Activated CD8-positive, alpha-beta T cell treated with anti-CD3 and anti-CD28 coated beads for 36 hours (primary cell): ENCODE measurements at regions not wholly inside any gene's neighbourhood (a gene's known extent, or its start where the extent isn't known, plus 50 kb on each side); places are given as distances from the start of the nearest gene placed in this dataset.
"Not testable (repeated sequence)": the region's sequence is repeated elsewhere in the genome, so short reads cannot be mapped to it uniquely, and the experiment has no call there.

Experiments used
- ATAC-seq: fragments of 200-7000 bp; cut with Tn5 transposase; one replicate; pipeline ENCODE4 v1.10.0; 2021; ENCODE audit warnings: mild to moderate bottlenecking, moderate library complexity
- CTCF ChIA-PET: fragments of 350-600 bp; sonication (Branson Sonifier 250); formaldehyde crosslinking; loops from one replicate; lab custom pipeline; 2021; ENCODE audit warnings: antibody characterized with exemption; lab: Charles Lee
- POLR2A ChIA-PET: fragments of 350-600 bp; sonication (Branson Sonifier 250); formaldehyde crosslinking; loops from one replicate; lab custom pipeline; 2021; ENCODE audit warnings: antibody characterized with exemption; lab: Charles Lee
- DNase-seq: peaks from one replicate; pipeline ENCODE4 v3.0.0-alpha.2; 2020
- H3K27ac Mint-ChIP-seq: one replicate; pipeline ENCODE4 v1.8.0; 2021; ENCODE audit warnings: mild to moderate bottlenecking, mixed read lengths
- H3K27me3 Mint-ChIP-seq: one replicate; pipeline ENCODE4 v1.8.0; 2021; ENCODE audit warnings: mixed read lengths
- H3K36me3 Mint-ChIP-seq: one replicate; pipeline ENCODE4 v1.8.0; 2021; ENCODE audit warnings: low read depth, mixed read lengths
- H3K4me1 Mint-ChIP-seq: one replicate; pipeline ENCODE4 v1.8.0; 2021; ENCODE audit warnings: low read depth, mixed read lengths
- H3K4me3 Mint-ChIP-seq: one replicate; pipeline ENCODE4 v1.8.0; 2021; ENCODE audit warnings: mild to moderate bottlenecking, moderate library complexity, mixed read lengths
- H3K9me3 Mint-ChIP-seq: one replicate; pipeline ENCODE4 v1.8.0; 2021; ENCODE audit warnings: mixed read lengths
- intact Hi-C: fragments of 100-400 bp; cut with micrococcal nuclease; formaldehyde crosslinking; loops from one replicate; pipeline ENCODE4 v1.10.0; 2022

- intact Hi-C loops, H3K36me3 Mint-ChIP-seq, H3K4me3 Mint-ChIP-seq, CTCF ChIA-PET, H3K4me1 Mint-ChIP-seq, DNase-seq, POLR2A ChIA-PET, H3K27me3 Mint-ChIP-seq, H3K9me3 Mint-ChIP-seq, H3K27ac Mint-ChIP-seq, ATAC-seq: not testable (repeated sequence)
These were observed 188.8 kb downstream of the LAT start for GRCh38 chr16:29173371-29174305.

- H3K27ac Mint-ChIP-seq, ATAC-seq, H3K9me3 Mint-ChIP-seq, H3K36me3 Mint-ChIP-seq, H3K27me3 Mint-ChIP-seq, intact Hi-C loops, POLR2A ChIA-PET, DNase-seq, H3K4me1 Mint-ChIP-seq, H3K4me3 Mint-ChIP-seq, CTCF ChIA-PET: not testable (repeated sequence)
These were observed 187.4 kb downstream of the LAT start for GRCh38 chr16:29172098-29172724.

GRCh38 chr16:29171296-29171695, 186.4 kb downstream of the LAT start:
- ATAC-seq, H3K27ac Mint-ChIP-seq, H3K36me3 Mint-ChIP-seq, DNase-seq, H3K27me3 Mint-ChIP-seq, POLR2A ChIA-PET, intact Hi-C loops, H3K4me1 Mint-ChIP-seq, H3K4me3 Mint-ChIP-seq, CTCF ChIA-PET, H3K9me3 Mint-ChIP-seq: not testable (repeated sequence)

GRCh38 chr16:29170393-29171119, 185.7 kb downstream of the LAT start:
- intact Hi-C loops, H3K4me1 Mint-ChIP-seq, POLR2A ChIA-PET, ATAC-seq, DNase-seq, H3K27me3 Mint-ChIP-seq, CTCF ChIA-PET, H3K27ac Mint-ChIP-seq, H3K36me3 Mint-ChIP-seq, H3K9me3 Mint-ChIP-seq, H3K4me3 Mint-ChIP-seq: not testable (repeated sequence)

- H3K9me3 Mint-ChIP-seq, H3K27me3 Mint-ChIP-seq, H3K36me3 Mint-ChIP-seq, ATAC-seq, H3K4me1 Mint-ChIP-seq, intact Hi-C loops, H3K27ac Mint-ChIP-seq, H3K4me3 Mint-ChIP-seq, CTCF ChIA-PET, DNase-seq: not testable (repeated sequence)
- POLR2A ChIA-PET, result interaction anchor here (0.6 kb wide), 1 partner anchor 307 kb away, joined by 3 read pairs; no protein-coding TSS in a partner anchor
These were observed 184.6 kb downstream of the LAT start for GRCh38 chr16:29169295-29169994.

GRCh38 chr16:29168515-29169259, 183.8 kb downstream of the LAT start:
- POLR2A ChIA-PET, result interaction anchor here (0.6 kb wide), 1 partner anchor 307 kb away, joined by 3 read pairs; no protein-coding TSS in a partner anchor
- H3K36me3 Mint-ChIP-seq, H3K4me3 Mint-ChIP-seq, H3K27ac Mint-ChIP-seq, CTCF ChIA-PET, H3K27me3 Mint-ChIP-seq, ATAC-seq, H3K4me1 Mint-ChIP-seq, H3K9me3 Mint-ChIP-seq, DNase-seq, intact Hi-C loops: not testable (repeated sequence)

GRCh38 chr16:29164442-29165089, 179.7 kb downstream of the LAT start:
- H3K27me3 Mint-ChIP-seq, DNase-seq, H3K4me1 Mint-ChIP-seq, CTCF ChIA-PET, H3K4me3 Mint-ChIP-seq, H3K27ac Mint-ChIP-seq, H3K36me3 Mint-ChIP-seq, intact Hi-C loops, H3K9me3 Mint-ChIP-seq, ATAC-seq, POLR2A ChIA-PET: not testable (repeated sequence)

- H3K27ac Mint-ChIP-seq, H3K9me3 Mint-ChIP-seq, intact Hi-C loops, ATAC-seq, CTCF ChIA-PET, DNase-seq, POLR2A ChIA-PET, H3K36me3 Mint-ChIP-seq, H3K4me3 Mint-ChIP-seq, H3K27me3 Mint-ChIP-seq: not testable (repeated sequence)
- H3K4me1 Mint-ChIP-seq, result peaks cover 15% of the 10 kb centered on the region
These were observed 175.3 kb downstream of the LAT start for GRCh38 chr16:29160171-29160570.

GRCh38 chr16:29159603-29160002, 174.8 kb downstream of the LAT start:
- DNase-seq, CTCF ChIA-PET, intact Hi-C loops, H3K9me3 Mint-ChIP-seq, H3K27me3 Mint-ChIP-seq, H3K4me3 Mint-ChIP-seq, POLR2A ChIA-PET, H3K27ac Mint-ChIP-seq, ATAC-seq: not testable (repeated sequence)
- peaks cover 12% of the 10 kb centered on the region for H3K36me3 Mint-ChIP-seq
- peaks cover 21% of the 10 kb centered on the region for H3K4me1 Mint-ChIP-seq
